ENCODE measurements at regions not wholly inside any gene's neighbourhood (a gene's known extent, or its start where the extent isn't known, plus 50 kb on each side); places are given as distances from the start of the nearest gene placed in this dataset.
"Not testable (repeated sequence)": the region's sequence is repeated elsewhere in the genome, so short reads cannot be mapped to it uniquely, and the experiment has no call there.

DNA sequence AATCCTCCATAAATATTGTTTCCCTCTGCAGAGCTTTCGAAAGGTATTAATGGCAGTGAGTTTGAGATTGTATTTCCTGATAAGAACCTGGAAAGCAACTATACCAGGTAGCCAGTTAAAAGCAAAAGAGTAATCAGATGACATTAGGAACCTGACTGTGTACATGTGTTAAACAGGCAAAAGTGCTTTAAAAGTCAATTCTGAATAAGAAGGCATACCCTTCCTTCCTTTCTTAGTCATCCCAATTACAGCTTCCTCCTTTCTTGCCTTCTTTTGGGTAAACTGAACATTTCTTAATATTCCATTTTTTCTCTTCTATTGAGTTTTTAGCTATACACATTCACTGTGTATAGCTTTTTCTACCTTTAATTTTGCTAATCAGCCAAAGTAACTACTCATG lies 144.7 kb downstream of the ZNF281 start:
- in situ Hi-C loops (cut with HindIII; ENCODE audit: low pct_ligation_motif_present, low pct_unique_long_range_greater_than_20kb, low sequenced_read_pairs) = no loop called here
- DNase-seq = no peak

DNA sequence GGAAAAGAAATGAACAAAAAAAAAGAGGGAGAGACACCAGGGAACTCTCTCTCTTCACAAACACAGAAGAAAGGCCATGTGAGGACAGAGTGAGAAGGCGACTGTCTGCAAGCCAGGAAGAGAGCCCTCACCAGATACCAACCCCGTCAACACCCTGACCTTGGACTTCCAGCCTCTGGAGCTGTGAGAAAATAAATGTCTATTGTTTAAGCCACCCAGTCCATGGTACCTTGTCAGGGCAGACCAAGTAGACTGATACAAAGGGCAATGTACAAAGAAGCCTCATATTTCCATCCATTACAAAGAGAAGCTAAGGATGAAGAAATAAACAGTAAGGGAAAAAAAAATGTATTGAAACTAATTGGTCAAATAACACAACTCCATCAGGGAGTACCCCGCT lies 146.6 kb downstream of the ZNF281 start:
- no peak for DNase-seq

DNA sequence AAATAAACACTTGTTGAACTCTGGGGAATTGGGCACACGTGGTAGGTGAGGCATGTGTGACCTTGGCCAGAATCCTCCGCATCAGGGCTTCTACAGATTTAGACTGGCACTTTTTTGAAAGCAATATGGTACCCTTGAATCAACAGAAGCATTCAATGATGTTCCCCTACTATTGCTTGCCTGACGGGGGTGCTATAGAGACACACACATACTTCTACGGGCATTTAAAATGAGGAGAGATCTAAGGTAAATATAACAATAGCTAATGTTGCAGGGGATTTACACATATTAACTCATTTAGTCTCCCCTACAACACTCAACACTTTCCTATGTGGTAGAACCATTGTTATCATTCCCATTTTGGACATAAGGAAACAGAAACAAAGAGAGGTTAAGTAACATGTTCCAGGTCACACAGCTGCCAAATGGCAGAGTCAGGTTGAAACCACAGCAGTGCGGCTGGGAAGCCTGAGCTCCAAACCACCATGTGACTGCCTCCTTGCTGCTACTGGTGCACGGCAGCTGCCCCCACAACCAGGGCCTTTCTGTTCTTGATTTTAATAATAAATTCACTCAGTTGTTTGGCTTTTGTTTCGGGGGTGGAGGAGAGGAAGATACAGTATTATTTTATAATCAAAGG lies 147.4 kb downstream of the ZNF281 start:
- in situ Hi-C loops (cut with HindIII; ENCODE audit: low pct_ligation_motif_present, low pct_unique_long_range_greater_than_20kb, low sequenced_read_pairs) = no loop called here
- DNase-seq = no peak

More for the DNA sequence above, 146.6 kb downstream of the ZNF281 start:
- in situ Hi-C loops (cut with HindIII; ENCODE audit: low pct_ligation_motif_present, low pct_unique_long_range_greater_than_20kb, low sequenced_read_pairs) = no loop called here

DNA sequence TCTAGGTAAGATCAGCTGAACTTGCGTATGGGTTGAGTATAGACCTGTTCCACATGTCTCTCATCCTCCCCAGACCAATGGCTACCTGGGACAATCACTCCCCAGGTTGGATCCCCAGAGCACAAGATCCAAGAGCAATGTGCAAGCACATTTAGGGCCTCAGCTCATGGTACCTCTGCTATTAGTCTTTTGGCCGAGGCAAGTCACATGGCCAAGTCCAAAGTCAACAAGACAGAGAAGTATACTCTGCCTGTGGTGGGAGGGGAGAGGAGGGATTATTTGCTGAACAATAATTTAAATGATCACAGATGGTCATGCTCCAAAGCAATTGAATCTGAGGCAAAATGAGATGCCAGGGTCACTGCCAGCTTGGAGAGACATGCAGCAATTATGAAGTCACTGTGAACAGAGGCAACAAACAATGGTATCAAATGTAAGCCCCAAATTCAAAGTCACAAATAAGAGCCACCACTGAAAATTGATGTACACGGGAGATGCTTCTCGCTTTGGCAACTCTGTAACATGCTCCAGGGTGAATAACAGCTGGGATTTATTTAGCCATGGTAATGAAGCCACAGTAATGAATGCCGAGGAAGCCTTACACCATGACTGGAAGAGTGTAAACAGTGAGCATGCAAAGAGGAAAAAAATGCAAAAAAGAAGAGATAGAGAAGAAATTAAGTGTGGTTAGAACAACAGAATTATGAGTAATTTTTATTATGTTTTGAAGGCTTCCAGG lies 149.1 kb downstream of the ZNF281 start:
- DNase-seq = no peak
- in situ Hi-C loops (cut with HindIII; ENCODE audit: low pct_ligation_motif_present, low pct_unique_long_range_greater_than_20kb, low sequenced_read_pairs) = no loop called here

DNA sequence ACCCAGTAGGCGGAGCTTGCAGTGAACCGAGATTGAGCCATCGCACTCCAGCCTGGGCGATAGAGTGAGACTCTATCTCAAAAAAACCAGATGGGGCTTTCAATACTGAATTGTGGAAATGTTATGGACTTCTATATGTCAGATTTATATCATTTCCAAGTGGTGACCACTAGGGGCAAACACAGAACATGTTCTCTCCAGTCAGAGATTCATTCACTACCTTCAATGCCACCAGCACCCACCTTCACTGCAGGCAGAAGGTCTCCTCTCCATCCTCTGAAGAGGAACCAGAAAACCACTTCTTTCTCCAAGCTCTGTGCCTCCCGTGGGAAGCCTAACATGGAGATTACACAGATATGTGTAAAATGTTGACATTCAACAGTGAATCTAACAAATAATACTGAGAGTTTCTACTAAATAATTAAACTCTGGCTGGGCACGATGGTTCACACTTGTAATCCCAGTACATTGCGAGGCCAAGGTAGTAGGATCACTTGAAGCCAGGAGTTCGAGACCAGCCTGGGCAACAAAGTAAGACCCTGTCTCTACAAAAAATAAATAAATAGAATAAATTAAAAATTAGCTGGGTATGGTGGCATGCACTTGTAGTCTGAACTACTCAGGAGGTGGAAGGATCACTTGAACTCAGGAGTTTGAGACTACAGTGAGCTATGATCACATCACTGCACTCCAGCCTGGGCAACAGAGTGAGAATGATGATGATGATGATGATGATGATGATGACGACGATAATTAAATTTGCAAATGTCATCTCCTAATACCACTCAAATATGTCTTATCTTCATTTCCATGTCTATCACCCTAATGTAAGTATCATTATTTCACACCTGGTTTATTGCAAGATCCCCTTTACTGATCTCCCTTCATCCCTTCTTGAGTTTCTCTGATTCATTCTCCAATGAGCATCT lies 151.1 kb downstream of the ZNF281 start:
- peak; percentile 38 for DNase-seq
- in situ Hi-C loops (cut with HindIII; ENCODE audit: low pct_ligation_motif_present, low pct_unique_long_range_greater_than_20kb, low sequenced_read_pairs) = no loop called here

DNA sequence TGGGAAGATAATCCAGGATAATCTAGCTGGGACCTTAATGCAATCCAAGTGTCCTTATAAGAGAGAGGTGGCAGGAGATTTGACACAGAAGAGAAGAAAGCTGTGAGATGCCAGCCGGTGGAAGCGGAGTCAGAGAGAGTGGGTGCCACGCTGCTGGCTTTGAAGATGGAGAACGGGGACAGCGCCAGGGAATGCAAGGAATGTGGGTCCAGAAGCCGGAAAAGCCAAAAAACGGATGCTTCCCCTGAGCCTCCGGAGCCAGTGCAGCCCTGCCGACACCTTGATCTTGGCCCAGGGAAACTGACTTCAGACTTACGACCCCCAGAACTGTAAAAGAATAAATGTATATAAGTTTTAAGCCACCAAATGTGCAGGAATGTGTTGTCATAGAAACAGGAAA lies 152.6 kb downstream of the ZNF281 start:
- in situ Hi-C loops (cut with HindIII; ENCODE audit: low pct_ligation_motif_present, low pct_unique_long_range_greater_than_20kb, low sequenced_read_pairs) = no loop called here
- no peak for DNase-seq

DNA sequence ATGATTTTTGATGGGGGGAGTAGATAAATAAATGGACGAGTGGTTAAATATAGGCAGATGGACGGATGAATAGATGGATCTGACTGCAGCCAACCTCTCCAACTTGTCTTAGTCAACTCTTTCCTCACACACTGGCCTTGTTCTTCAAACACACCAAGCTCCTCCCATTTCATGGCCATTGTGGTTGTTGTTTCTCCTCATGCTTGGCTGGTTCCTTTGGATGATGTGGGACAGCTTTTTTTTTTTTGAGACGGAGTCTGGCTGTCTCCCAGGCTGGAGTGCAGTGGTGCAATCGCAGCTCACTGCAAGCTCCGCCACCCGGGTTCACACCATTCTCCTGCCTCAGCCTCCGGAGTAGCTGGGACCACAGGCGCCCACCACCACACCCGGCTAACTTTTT lies 155.2 kb downstream of the ZNF281 start:
- in situ Hi-C loops (cut with HindIII; ENCODE audit: low pct_ligation_motif_present, low pct_unique_long_range_greater_than_20kb, low sequenced_read_pairs) = not testable (repeated sequence)

DNA sequence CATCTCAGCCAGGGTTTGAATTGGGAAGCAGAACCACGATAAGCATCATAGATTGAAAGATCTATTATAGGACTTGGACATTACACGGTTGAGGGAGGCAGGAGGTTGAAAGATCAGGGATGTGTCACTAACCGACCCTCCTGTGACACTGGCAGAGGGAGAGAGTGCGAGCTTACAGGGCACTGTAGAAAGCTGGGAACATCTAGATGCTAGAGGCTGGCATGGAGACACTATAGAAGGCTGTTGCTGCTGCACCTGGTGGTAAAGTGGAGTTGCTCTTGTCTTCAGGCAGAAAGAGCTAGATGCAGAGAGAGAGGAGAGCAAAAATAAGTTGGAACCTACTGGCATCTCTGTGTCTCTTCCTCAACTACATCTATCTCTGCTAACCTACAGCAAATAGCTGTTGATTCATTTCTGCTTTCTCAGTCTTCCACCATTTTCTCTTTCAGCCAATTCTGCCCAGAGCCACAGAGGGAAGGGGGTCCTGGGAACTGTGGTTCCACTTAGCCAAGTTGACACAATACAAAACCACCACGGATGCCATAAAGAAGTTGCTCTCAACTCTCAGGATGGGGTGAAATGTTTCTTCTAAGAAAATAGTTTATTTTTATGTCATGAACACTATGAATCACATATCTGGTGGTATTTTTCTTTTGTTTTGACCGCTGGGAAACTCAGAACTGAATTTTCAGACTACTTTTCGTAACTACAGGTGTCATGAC lies 155.9 kb downstream of the ZNF281 start:
- in situ Hi-C loops (cut with HindIII; ENCODE audit: low pct_ligation_motif_present, low pct_unique_long_range_greater_than_20kb, low sequenced_read_pairs) = no loop called here
- DNase-seq = no peak

More for the DNA sequence above, 155.2 kb downstream of the ZNF281 start:
- DNase-seq = not testable (repeated sequence)

DNA sequence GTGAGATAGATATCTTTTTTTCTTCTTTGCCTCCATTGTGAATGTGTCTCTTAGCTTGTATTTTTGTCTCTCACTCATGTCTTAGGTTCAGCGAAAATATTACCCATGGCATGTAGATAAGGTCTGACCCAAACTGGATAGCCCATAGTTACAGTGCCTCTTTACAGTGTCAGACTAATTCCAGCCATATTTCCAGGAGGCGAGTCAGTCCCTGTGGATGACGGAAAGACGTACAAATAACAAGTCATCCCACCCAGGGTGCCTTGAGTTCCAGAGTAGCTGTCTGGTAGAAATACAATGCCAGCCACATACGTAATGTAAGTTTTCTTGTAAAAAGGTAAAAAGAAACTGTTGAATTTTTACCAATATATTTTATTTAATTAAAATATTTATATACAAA lies 157.3 kb downstream of the ZNF281 start:
- no peak for DNase-seq
- in situ Hi-C loops (cut with HindIII; ENCODE audit: low pct_ligation_motif_present, low pct_unique_long_range_greater_than_20kb, low sequenced_read_pairs) = no loop called here

DNA sequence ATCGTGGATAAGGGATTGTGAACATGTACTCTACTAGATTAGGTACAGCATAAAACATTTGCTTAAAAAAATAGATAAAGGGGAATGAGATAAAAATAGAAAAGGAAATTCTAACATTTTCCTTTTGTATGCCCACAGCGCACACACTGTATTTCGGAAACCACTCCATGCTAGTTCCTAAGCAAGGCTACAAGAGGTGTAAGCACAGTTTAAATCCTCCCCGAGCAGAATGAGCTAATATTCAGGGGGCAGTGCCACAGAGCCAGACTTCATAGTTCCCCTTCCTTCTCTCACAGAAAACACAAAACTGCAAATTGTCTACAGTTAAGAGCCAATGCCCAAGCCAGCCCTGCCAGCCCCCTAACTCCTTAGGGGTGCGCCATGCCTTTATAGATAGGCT lies 159.4 kb downstream of the ZNF281 start:
- no peak for DNase-seq
- in situ Hi-C loops (cut with HindIII; ENCODE audit: low pct_ligation_motif_present, low pct_unique_long_range_greater_than_20kb, low sequenced_read_pairs) = no loop called here

DNA sequence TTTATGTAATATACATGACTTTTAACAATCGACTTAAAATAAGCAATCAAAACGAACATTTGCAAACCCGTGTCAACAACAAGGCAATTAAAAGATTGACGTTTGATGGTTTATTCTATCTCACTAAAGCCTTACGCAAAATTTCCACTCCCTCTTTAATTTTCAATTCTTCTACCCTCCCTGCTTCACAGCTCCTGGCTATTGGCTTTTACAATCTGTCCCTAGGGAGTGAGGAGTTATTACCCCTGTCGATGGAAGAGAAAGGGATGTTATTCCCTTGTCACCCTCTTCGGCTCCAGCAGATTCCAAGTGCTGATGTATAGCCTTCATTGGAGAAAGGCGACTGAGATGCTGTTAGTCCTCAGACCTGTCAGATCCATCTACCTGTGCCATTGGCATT lies 161.3 kb downstream of the ZNF281 start:
- in situ Hi-C loops (cut with HindIII; ENCODE audit: low pct_ligation_motif_present, low pct_unique_long_range_greater_than_20kb, low sequenced_read_pairs) = no loop called here
- no peak for DNase-seq

DNA sequence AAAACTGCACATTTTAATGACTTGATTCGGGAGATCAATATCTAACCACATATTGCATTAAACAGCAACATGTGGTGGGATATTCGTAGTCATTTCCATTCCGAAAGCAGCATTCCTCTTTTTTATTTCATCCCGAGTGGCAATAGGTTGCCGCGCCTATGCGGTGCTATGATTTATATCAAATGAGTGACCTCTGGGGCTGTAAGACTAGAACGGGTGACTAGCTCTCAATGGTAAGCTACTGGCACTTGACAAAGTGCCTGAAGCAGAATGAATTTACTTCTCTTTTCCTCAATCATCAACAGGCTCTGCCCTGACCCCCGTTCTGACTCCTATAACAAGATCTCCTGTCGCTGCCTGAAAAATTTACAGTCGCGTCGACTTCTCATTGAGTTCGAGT lies 162.3 kb downstream of the ZNF281 start:
- DNase-seq = no peak

DNA sequence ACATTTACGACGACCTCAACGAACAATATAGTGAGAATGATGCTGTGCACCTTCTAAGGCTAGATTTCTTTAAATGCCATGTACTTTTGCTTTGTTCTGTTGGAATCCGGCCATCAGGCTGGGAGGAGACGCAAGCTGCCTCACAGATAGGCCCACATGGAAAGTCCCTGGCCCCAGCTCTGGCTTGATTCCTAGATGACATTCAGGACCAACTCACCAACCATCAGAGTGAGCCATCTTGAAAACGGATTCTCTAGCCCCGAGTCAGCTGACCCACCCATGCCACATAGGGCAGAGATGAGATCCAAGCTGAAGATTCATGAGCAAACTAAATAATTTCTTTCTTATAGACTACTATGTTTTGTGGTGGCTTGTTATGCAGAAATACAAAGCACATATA lies 164.4 kb downstream of the ZNF281 start:
- DNase-seq = no peak
- in situ Hi-C loops (cut with HindIII; ENCODE audit: low pct_ligation_motif_present, low pct_unique_long_range_greater_than_20kb, low sequenced_read_pairs) = no loop called here

More for the DNA sequence above, 162.3 kb downstream of the ZNF281 start:
- in situ Hi-C loops (cut with HindIII; ENCODE audit: low pct_ligation_motif_present, low pct_unique_long_range_greater_than_20kb, low sequenced_read_pairs) = no loop called here

DNA sequence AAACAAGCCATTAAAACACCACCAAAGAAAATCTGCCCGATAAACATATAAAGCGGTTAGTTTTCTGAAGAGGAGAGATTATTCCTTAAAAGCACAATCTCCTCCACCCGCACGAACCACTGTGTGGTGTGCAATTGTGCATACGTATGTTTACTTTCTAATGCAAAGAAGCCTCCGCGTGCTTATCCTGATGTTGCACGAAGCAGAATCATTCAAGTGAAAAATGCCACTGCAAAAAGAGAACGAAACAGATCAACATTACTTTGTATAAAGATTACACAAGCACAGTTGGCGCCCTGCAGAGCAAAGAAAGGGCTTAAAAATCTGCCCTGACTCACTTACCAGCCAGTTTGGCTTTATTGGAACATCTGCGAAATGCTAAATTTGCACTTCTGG lies 166.8 kb downstream of the ZNF281 start:
- no peak for DNase-seq
- in situ Hi-C loops (cut with HindIII; ENCODE audit: low pct_ligation_motif_present, low pct_unique_long_range_greater_than_20kb, low sequenced_read_pairs) = no loop called here

DNA sequence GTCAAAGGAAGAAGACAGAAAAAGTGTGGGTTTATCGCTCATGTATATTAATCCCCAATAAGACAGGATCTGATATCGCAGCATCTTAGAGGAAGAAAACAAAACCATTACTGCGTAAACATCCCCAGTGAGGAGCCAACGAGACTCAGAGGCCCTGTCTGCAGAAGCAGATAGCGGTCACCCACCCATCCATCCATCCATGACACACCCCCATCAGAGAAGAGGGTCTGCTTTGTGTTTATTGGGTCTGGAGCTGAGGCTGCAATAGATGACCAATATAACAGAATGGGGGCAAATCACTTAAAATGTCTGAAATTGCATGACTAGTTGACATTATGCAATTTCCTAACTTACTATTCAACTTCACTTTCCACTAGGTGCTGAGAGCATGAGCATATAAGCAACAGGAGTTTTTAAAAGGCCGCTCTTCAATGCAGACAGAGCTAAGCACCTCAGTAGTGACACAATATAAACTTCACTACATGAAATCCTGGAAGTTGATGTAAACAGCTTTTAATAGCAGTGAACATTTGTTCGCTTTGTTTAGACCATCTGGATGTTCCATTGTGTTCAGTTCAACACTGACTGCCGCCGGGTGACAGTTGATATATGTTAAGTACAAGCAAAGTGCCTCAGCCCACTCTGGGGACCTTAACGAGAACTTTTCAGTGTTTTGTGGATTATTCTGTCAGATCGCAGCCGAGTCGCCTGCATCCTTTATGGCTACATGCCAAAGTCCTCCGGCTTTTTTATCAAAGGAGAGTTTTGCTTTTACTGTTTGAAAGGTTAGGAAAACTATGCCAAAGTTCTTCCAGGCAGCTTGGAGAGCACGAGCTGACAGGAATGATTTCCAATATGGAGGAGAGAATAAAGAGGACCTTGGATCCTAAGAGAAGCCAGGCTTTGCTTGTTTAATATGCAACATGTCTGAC lies 167.5 kb downstream of the ZNF281 start:
- in situ Hi-C loops (cut with HindIII; ENCODE audit: low pct_ligation_motif_present, low pct_unique_long_range_greater_than_20kb, low sequenced_read_pairs) = no loop called here
- no peak for DNase-seq

DNA sequence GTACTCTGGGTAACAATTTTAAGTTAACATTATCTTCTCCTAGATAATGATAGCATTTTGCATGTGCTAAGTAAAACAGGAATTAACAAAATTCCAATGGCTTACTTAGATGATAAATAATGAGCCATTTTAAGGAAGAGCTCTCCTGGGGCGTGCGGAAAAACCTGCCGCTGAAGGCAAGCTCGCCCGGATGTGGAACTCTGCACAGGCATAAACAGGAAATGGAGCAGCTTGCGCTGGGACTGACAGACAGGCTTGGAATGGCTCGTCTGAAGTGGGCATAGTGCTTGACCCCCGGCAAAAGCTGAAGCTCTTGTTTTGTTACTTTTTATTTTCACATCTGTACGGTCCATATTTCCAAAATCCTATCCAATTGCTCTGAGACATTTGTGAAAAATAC lies 169.2 kb downstream of the ZNF281 start:
- in situ Hi-C loops (cut with HindIII; ENCODE audit: low pct_ligation_motif_present, low pct_unique_long_range_greater_than_20kb, low sequenced_read_pairs) = no loop called here
- no peak for DNase-seq

DNA sequence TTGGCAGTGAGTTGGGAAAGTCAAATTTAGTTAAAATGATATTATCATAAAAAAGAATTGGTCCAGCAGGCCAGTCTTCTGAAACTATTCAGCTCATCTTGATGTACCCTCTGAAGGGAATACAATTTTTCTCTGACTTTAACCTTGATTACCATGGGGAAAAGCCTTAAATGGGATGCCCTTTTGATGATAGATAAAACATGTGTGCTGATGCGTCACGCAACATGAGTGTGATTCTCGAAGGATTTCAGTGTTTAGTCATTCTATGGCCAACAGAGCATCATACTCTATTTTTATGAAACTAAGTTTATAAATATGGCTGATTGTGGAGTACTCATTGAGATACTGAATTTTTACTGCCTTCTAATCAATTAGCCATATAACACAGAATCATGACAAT lies 171.5 kb downstream of the ZNF281 start:
- no peak for DNase-seq
- in situ Hi-C loops (cut with HindIII; ENCODE audit: low pct_ligation_motif_present, low pct_unique_long_range_greater_than_20kb, low sequenced_read_pairs) = no loop called here

DNA sequence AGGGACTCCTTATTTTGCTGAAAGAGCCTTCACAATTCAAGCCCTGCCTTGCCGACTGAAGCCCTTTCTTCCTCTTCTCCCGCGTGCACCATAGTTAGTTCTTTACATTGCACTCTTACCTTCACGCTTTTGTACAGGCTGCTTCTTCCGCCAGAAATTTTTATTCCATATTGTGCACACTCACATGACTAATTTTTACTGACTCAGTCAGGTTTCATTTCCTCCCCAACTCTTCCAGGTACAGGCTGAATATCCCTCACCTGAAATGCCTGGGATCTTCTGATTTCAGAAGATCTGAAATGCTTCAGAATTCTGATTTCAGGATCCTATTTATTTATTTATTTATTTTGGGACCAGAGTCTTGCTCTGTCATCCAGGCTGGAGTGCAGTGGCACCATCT lies 172.8 kb downstream of the ZNF281 start:
- in situ Hi-C loops (cut with HindIII; ENCODE audit: low pct_ligation_motif_present, low pct_unique_long_range_greater_than_20kb, low sequenced_read_pairs) = no loop called here
- no peak for DNase-seq

Measured in ACHN (cell line).